SK-N-SH treated with all-trans-retinoic acid at 6 μM for 48 hours (cell line): ENCODE measurements at regions not wholly inside any gene's neighbourhood (a gene's known extent, or its start where the extent isn't known, plus 50 kb on each side); places are given as distances from the start of the nearest gene placed in this dataset.

Experiments used
- ATAC-seq: fragments of 200-7000 bp; cut with Tn5 transposase; 3 replicates; pipeline ENCODE4 v1.9.1; 2020; ENCODE audit warnings: mild to moderate bottlenecking, moderate library complexity
- ARNTL ChIP-seq: fragments of 450-650 bp; formaldehyde crosslinking; IDR thresholded peaks from 2 replicates; pipeline ENCODE4 v1.5.0; 2020; ENCODE audit warnings: low read depth, mild to moderate bottlenecking, moderate library complexity, borderline replicate concordance
- BACH2 ChIP-seq: fragments of 250-450 bp; sonication (Bioruptor Pico); IDR thresholded peaks from 2 replicates; pipeline ENCODE4 v1.9.0; 2021; ENCODE audit warnings: mild to moderate bottlenecking, borderline replicate concordance
- CREB5 ChIP-seq: fragments of 250-450 bp; sonication (Bioruptor Pico); IDR thresholded peaks from 2 replicates; pipeline ENCODE4 v1.5.1; 2020; ENCODE audit warnings: low read depth, mild to moderate bottlenecking, moderate library complexity
- CSDC2 ChIP-seq: fragments of 250-450 bp; sonication (Bioruptor Pico); IDR thresholded peaks from 2 replicates; pipeline ENCODE4 v1.5.0; 2020; ENCODE audit warnings: mild to moderate bottlenecking, moderate library complexity
- CSRNP3 ChIP-seq: fragments of 250-450 bp; sonication (Bioruptor Pico); IDR thresholded peaks from 2 replicates; pipeline ENCODE4 v1.5.1; 2021; ENCODE audit warnings: mild to moderate bottlenecking, moderate library complexity
- ESRRG ChIP-seq: fragments of 250-450 bp; sonication (Bioruptor Pico); IDR thresholded peaks from 2 replicates; pipeline ENCODE4 v1.6.1; 2021; ENCODE audit warnings: mild to moderate bottlenecking
- GLIS3 ChIP-seq: fragments of 250-450 bp; sonication (Bioruptor Pico); IDR thresholded peaks from 2 replicates; pipeline ENCODE4 v1.5.0; 2020; ENCODE audit warnings: mild to moderate bottlenecking, moderate library complexity
- ISL1 ChIP-seq: fragments of 250-450 bp; sonication (Bioruptor Pico); IDR thresholded peaks from 2 replicates; pipeline ENCODE4 v2.1.2; 2022; ENCODE audit warnings: mild to moderate bottlenecking, moderate library complexity
- PATZ1 ChIP-seq: fragments of 250-450 bp; sonication (Bioruptor Pico); IDR thresholded peaks from 2 replicates; pipeline ENCODE4 v1.8.0; 2020; ENCODE audit warnings: mild to moderate bottlenecking, moderate library complexity, borderline replicate concordance
- POU6F1 ChIP-seq: fragments of 250-450 bp; sonication (Bioruptor Pico); IDR thresholded peaks from 2 replicates; pipeline ENCODE4 v1.8.0; 2021; ENCODE audit warnings: low read depth, mild to moderate bottlenecking, moderate library complexity, borderline replicate concordance
- PPARA ChIP-seq: fragments of 250-450 bp; sonication (Bioruptor Pico); IDR thresholded peaks from 2 replicates; pipeline ENCODE4 v1.5.0; 2020; ENCODE audit warnings: mild to moderate bottlenecking, borderline replicate concordance
- RARB ChIP-seq: fragments of 250-450 bp; sonication (Bioruptor Pico); IDR thresholded peaks from 2 replicates; pipeline ENCODE4 v1.8.0; 2021; ENCODE audit warnings: mild to moderate bottlenecking, moderate library complexity
- SNAI2 ChIP-seq: fragments of 250-450 bp; sonication (Bioruptor Pico); IDR thresholded peaks from 2 replicates; pipeline ENCODE4 v1.5.0; 2020; ENCODE audit warnings: mild to moderate bottlenecking, moderate library complexity
- TCF4 ChIP-seq: fragments of 250-450 bp; sonication (Bioruptor Pico); IDR thresholded peaks from 2 replicates; pipeline ENCODE4 v1.8.0; 2021; ENCODE audit warnings: mild to moderate bottlenecking, moderate library complexity, borderline replicate concordance
- TOX ChIP-seq: fragments of 250-450 bp; sonication (Bioruptor Pico); IDR thresholded peaks from 2 replicates; pipeline ENCODE4 v1.8.0; 2021; ENCODE audit warnings: mild to moderate bottlenecking, moderate library complexity, borderline replicate concordance
- TSHZ2 ChIP-seq: fragments of 250-450 bp; sonication (Bioruptor Pico); IDR thresholded peaks from 2 replicates; pipeline ENCODE4 v1.5.0; 2020; ENCODE audit warnings: mild to moderate bottlenecking, moderate library complexity
- ZC3H10 ChIP-seq: fragments of 250-450 bp; sonication (Bioruptor Pico); IDR thresholded peaks from 2 replicates; pipeline ENCODE4 v1.5.1; 2021; ENCODE audit warnings: mild to moderate bottlenecking, moderate library complexity
- ZFP3 ChIP-seq: fragments of 250-450 bp; sonication (Bioruptor Pico); IDR thresholded peaks from 2 replicates; pipeline ENCODE4 v1.5.0; 2020; ENCODE audit warnings: mild to moderate bottlenecking, moderate library complexity
- ZNF565 ChIP-seq: fragments of 450-650 bp; formaldehyde crosslinking; conservative IDR thresholded peaks from 2 replicates; pipeline ENCODE4 v1.5.0; 2020; ENCODE audit warnings: low read depth, mild to moderate bottlenecking, moderate library complexity
- ZNF8 ChIP-seq: fragments of 450-650 bp; formaldehyde crosslinking; IDR thresholded peaks from 2 replicates; pipeline ENCODE4 v1.5.0; 2020; ENCODE audit warnings: mild to moderate bottlenecking, moderate library complexity

GRCh38 chr12:58668233-58668632 lies 252.1 kb downstream of the LRIG3 start:
- no peak for ATAC-seq
- TF ChIP-seq PPARA (no peak), ZNF565 (CRISPR knock-in tag) (no peak), ZNF8 (CRISPR knock-in tag) (no peak), CSRNP3 (CRISPR knock-in tag) (no peak), BACH2 (CRISPR knock-in tag) (no peak), GLIS3 (CRISPR knock-in tag) (no peak), CSDC2 (CRISPR knock-in tag) (no peak), SNAI2 (no peak), ARNTL (no peak), ISL1 (no peak), TSHZ2 (CRISPR knock-in tag) (no peak), CREB5 (CRISPR knock-in tag) (no peak), ZC3H10 (CRISPR knock-in tag) (no peak), ESRRG (CRISPR knock-in tag) (no peak), ZFP3 (no peak), RARB (CRISPR knock-in tag) (no peak), TOX (CRISPR knock-in tag) (no peak)

- ATAC-seq: no peak
Observed at GRCh38 chr12:58668871-58669270, 251.4 kb downstream of the LRIG3 start.

More at GRCh38 chr12:58668871-58669270, 251.4 kb downstream of the LRIG3 start:
- TF ChIP-seq CSDC2 (CRISPR knock-in tag) (no peak), ZFP3 (no peak), SNAI2 (no peak), ZNF565 (CRISPR knock-in tag) (no peak), RARB (CRISPR knock-in tag) (no peak), PATZ1 (CRISPR knock-in tag) (no peak), ZC3H10 (CRISPR knock-in tag) (no peak), ESRRG (CRISPR knock-in tag) (no peak), ZNF8 (CRISPR knock-in tag) (no peak), POU6F1 (CRISPR knock-in tag) (no peak), TSHZ2 (CRISPR knock-in tag) (no peak), PPARA (no peak), CREB5 (CRISPR knock-in tag) (no peak), TCF4 (CRISPR knock-in tag) (no peak), ISL1 (no peak)
